Chondrocyte (in vitro differentiated cells): ENCODE measurements at regions not wholly inside any gene's neighbourhood (a gene's known extent, or its start where the extent isn't known, plus 50 kb on each side); places are given as distances from the start of the nearest gene placed in this dataset.

ENCODE experiments used
- DNase-seq: peaks from one replicate; pipeline ENCODE4 v3.0.0; 2021; ENCODE audit warnings: mixed read lengths, low spot score
- H3K27ac Mint-ChIP-seq: one replicate; pipeline ENCODE4 v1.8.0; 2021; ENCODE audit warnings: mild to moderate bottlenecking, moderate library complexity, mixed read lengths; ENCODE audit not compliant: unreplicated experiment
- H3K27me3 Mint-ChIP-seq: 2 replicates; pipeline ENCODE4 v1.8.0; 2021; ENCODE audit warnings: low read depth, mixed read lengths
- H3K36me3 Mint-ChIP-seq: 2 replicates; pipeline ENCODE4 v1.8.0; 2021; ENCODE audit warnings: low read depth, mixed read lengths
- H3K4me1 Mint-ChIP-seq: 2 replicates; pipeline ENCODE4 v1.8.0; 2021; ENCODE audit warnings: low read depth, mild to moderate bottlenecking, mixed read lengths
- H3K4me3 Mint-ChIP-seq: one replicate; pipeline ENCODE4 v1.8.0; 2021; ENCODE audit warnings: mild to moderate bottlenecking, moderate library complexity, mixed read lengths; ENCODE audit not compliant: unreplicated experiment
- H3K9me3 Mint-ChIP-seq: 2 replicates; pipeline ENCODE4 v1.8.0; 2021; ENCODE audit warnings: low read depth, mixed read lengths
- TF ChIP-seq, protein P1 (sequence below): fragments of 200-600 bp; sonication (generic); IDR thresholded peaks from 2 replicates; pipeline ENCODE4 v1.5.0; 2021; ENCODE audit warnings: antibody characterized with exemption, mild to moderate bottlenecking, moderate library complexity

DNA sequence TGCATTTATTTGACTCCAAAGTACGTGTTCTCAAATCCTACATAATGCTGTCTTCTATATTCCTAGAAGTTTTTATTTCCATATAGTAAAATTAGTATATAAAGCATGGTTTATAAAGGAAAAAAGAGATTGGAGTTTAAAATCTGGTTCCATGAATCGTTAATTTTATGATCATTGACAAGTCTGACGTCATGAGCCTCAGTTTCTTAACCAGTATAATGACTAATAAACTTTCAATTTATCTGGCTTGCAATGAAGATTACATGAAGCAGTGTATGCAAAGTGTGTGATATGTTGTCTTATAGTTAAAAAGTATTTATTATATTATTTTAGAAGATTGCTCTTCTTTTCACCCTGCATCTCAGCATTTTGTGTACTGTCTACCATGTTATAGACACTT, 421.4 kb upstream of the LRRC7 start:
- DNase-seq = no peak
- Mint-ChIP-seq H3K27ac (no peak overlapping the region), H3K4me3 (no peak overlapping the region), H3K9me3 (peaks cover 9% of the 10 kb centered on the region), H3K36me3 (no peaks in the 10 kb centered on the region), H3K4me1 (no peaks in the 10 kb centered on the region), H3K27me3 (peaks cover 15% of the 10 kb centered on the region)
- TF ChIP-seq, protein P1, sequence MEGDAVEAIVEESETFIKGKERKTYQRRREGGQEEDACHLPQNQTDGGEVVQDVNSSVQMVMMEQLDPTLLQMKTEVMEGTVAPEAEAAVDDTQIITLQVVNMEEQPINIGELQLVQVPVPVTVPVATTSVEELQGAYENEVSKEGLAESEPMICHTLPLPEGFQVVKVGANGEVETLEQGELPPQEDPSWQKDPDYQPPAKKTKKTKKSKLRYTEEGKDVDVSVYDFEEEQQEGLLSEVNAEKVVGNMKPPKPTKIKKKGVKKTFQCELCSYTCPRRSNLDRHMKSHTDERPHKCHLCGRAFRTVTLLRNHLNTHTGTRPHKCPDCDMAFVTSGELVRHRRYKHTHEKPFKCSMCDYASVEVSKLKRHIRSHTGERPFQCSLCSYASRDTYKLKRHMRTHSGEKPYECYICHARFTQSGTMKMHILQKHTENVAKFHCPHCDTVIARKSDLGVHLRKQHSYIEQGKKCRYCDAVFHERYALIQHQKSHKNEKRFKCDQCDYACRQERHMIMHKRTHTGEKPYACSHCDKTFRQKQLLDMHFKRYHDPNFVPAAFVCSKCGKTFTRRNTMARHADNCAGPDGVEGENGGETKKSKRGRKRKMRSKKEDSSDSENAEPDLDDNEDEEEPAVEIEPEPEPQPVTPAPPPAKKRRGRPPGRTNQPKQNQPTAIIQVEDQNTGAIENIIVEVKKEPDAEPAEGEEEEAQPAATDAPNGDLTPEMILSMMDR = no peak

DNA sequence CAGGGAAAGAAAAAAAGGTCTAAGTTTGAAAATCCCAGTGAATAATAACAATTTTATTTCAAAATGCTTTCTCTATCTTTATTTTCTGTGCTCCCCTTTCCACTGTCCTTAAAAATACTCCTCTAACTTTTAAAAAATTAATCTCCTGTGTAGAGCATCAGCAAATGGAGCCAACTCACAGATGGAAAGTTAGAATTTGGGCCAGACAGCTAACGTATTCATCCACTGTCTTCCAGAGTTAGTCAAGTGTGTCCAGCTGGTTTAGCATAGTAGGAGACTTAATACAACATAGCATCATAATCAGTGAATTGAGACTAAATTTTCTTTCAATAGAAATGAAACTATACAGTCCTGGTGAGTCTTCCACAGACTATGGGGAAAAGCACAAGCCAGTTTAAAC, 419.0 kb upstream of the LRRC7 start:
- Mint-ChIP-seq H3K9me3 (peaks cover 11% of the 10 kb centered on the region), H3K4me1 (no peaks in the 10 kb centered on the region), H3K4me3 (no peak overlapping the region), H3K27me3 (peaks cover 18% of the 10 kb centered on the region), H3K27ac (no peak overlapping the region), H3K36me3 (no peaks in the 10 kb centered on the region)
- TF ChIP-seq, protein P1 = no peak
- no peak for DNase-seq

DNA sequence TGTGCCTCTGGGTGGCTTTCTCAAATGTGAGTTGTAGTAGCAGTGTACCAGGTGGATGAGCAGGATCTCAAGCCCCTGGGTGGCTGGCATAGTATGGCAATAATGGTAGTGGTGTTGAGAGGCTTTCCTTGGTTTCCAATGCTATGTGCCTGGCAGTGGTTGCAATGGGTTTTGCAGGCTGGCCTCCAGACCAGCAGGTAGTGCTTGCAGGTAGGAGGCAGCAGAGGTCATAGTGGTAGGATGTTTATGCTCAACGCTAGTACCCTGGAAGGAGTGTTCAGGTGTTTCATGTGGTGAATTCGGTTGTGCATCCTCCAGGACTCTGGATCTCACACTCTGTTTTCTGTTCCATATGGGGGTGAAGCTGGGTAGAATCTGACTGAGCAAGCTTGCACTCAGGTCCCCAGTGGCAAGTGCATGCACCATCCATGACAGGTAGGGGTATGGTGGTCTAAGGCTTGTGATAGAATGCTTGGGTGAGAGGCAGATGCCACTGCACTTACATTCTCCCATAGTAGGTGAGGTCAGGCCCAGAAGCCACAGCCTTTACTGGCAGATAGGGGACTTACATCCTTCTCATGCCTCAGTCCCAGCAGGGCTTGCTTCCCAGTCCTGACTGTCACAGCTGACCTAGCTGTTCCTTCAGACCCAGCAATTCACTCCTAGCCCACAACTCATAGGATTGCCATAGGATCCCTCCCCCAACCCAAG, 410.5 kb upstream of the LRRC7 start:
- Mint-ChIP-seq H3K27ac (no peak overlapping the region), H3K27me3 (peaks cover 16% of the 10 kb centered on the region), H3K36me3 (no peaks in the 10 kb centered on the region), H3K4me3 (no peak overlapping the region), H3K9me3 (peaks cover 13% of the 10 kb centered on the region), H3K4me1 (peaks cover 4% of the 10 kb centered on the region)
- TF ChIP-seq, protein P1 = no peak
- no peak for DNase-seq

DNA sequence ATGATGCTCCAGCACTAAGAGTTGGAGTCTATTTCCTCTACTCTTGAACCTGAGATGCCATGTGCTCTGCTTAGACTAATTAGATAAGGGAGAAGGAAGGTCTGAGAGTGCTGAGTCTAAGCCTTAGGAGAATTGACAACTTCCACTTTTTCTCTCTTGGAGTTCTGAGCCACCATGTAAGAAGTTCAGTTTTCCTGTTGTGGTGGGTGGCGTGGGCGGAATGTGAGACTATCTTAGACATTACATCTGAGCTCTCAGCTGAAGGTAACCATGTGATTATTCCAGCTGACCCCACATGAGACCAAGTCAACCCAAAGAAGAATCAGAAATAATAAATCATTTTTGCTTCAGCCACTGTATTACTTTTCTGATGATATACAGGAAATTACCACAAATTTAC, 404.5 kb upstream of the LRRC7 start:
- Mint-ChIP-seq H3K36me3 (no peaks in the 10 kb centered on the region), H3K27ac (no peak overlapping the region), H3K4me3 (no peak overlapping the region), H3K9me3 (no peaks in the 10 kb centered on the region), H3K4me1 (peaks cover 4% of the 10 kb centered on the region), H3K27me3 (peaks cover 2% of the 10 kb centered on the region)
- TF ChIP-seq, protein P1 = no peak
- DNase-seq = no peak

DNA sequence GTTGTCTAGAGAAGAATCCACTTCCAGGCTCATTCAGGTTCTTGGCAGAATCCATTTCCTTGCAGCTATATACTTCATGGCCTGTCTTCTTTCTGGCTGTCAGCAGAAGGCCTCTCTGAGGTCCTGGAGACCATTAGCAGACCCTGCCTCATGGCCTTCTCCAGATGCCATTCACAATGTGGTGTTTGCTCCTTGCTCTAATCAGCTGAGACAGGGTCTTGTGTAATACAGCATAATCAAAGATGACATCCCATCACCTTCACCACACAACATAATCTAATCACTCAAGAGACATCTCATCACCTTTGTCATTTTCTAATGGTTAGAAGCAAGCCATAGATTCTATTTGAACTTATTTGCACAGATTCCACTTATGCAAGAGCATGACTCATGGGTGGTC, 403.9 kb upstream of the LRRC7 start:
- Mint-ChIP-seq H3K27ac (no peak overlapping the region), H3K9me3 (no peaks in the 10 kb centered on the region), H3K27me3 (no peaks in the 10 kb centered on the region), H3K36me3 (no peaks in the 10 kb centered on the region), H3K4me1 (peaks cover 4% of the 10 kb centered on the region), H3K4me3 (no peak overlapping the region)
- DNase-seq = no peak
- TF ChIP-seq, protein P1 = no peak
